HG02610 (cell line): ENCODE measurements at regions not wholly inside any gene's neighbourhood (a gene's known extent, or its start where the extent isn't known, plus 50 kb on each side); places are given as distances from the start of the nearest gene placed in this dataset.

Experiments used
- ATAC-seq: cut with Tn5 transposase; IDR thresholded peaks from one replicate; pipeline ENCODE4 v1.9.1; 2021; ENCODE audit warnings: mild to moderate bottlenecking, moderate library complexity; ENCODE audit not compliant: unreplicated experiment

DNA sequence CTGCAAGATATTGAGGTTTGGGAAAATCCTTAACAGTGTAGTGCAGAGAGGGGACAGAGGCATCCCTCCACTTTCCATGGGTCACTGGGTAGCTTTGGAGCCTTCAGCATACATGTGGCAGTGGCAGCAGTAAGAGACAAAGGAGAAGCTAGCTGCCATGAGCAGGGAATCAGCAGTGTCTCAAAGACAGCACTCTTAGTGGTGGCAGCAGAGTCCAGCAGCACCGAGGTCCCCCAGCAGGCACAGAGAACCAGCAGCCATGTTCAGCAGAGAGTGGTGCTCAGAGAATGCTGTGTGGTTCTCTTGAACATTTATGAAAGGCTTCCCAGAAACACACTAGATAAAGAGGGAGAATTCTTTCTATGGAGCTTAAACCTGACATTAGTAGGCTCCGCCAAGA is 308.5 kb downstream of the CENPC start:
- ATAC-seq, result no peak

DNA sequence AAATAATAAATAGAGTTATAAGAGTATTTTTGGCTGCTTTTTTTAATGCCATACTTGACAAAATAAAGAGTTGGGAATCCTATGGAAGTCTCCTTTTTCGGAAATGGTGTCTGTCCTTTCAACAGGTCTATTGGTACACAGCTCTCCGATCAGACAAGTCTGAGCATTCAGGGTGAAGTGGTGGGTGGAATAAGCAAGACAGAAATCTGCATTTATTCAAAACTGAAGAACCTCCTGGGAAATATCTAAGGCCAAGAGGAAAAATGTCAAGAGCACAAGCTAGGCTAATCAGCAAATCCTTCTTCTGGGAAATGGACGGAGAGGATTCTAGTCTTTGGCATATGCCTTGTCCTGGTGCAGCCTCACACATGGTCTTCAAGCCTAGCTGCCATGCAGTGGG is 309.0 kb downstream of the CENPC start:
- no peak for ATAC-seq

DNA sequence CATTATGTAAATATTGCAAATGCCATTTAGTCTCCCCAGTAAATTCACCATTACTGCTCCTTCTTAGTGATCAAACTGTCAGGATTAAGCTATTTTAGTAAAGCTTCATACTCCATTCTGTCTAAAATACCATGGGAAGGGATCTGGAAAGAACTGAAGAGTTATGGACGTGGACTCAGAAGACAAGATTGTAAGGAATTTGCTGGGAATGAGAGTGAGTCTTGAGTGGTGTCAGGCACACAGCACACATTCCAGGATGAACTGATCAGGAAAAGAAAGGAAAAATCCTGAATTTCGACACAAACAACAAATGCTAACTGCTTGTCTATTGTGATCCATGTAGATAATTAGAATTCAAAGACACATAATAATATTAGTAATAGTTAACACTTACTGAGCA is 311.0 kb downstream of the CENPC start:
- ATAC-seq, result no peak

DNA sequence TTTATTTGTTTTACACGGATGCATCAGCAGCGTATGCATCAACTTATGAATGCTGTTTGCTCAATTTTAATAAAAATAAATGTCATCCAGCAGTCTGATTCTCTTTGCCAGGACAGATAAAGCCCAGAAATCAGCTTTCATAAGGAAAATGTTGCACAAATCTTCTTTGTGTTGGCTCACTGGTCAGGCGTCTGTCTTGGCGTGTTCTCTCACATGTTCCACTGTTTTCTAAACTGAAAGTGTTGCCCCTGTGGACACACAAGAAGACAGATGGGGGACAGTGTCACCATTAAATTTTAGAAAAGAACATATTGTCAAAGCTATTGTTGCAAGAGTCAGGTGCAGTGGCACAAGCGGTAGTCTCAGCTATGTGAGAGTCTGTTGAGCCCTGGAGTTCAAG is 316.2 kb downstream of the CENPC start:
- ATAC-seq, result no peak

DNA sequence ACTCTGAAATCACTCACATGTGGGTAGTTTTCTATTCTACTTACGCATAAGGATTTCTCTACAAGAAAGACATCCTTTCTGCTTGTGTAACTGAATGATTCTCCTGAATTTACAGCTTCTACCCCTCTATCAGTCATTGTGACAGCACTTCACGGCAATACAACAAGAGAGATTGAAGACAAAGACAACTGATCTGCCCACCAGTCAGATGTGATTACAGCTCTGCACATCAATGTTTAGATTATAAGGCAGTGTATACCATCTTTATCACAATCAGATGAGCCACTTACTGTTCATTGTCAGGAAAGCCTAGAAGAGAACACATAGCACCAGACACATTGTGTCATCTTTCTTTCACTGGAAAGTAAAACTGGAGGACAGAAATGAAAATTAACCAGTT is 324.4 kb downstream of the CENPC start:
- ATAC-seq, result no peak

DNA sequence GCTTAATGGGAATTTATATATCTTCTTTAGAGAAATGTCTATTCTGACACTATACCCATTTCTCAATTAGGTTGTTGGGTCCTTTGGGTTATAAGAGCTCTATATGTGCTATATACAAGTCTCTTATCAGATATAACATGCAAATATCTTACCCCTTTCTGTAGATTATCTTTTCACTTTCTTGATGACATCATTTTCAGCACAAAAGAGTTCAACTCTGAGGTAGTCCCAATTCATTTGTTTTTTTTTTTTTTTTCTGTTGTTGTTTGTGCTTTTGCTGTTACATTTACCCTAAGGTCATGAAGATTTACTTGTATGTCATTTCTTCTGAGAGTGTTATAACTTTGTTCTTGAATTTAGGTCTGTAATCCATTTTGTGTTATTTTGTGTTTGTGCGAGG is 326.4 kb downstream of the CENPC start:
- no peak for ATAC-seq

DNA sequence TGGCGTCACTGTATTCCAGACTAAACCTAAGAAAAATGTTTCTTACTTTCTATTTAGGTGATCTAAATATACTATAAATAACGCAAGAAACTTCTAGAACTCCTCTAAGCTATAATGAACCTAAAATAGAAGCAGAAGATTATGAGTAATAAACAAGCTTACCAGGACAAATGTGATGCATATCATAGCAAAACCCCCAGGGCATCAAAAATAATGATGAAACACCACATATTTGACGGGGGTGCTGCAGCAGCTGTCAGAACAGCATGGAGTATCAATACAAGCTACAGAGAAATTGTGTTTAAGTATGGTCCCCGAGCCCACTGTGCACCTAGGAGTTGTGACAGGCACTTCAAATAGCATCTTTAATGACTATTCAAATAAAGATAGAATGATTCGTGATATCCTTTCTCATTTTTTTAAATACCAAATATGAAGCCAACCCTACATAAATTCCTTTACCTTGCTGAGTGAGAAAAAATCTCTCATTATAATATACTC is 337.3 kb downstream of the CENPC start:
- ATAC-seq, result no peak

DNA sequence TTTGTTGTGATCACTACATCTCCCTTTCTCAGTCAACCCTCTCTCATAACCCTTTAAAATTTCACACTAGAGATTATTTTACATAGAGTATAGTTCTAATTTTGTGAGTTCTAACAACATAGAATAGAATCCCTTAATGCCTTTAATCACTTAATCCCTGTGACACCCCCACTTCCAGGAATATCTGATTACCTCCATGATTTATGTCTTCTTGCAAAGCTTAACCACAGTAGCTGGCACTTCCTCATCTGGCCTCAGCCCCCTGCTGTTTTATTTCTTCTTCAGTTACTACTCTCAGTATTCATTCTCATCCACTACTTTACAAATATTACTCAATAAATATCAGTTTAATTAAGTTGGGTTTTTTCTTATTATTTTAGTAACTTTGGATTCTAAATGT is 340.9 kb downstream of the CENPC start:
- no peak for ATAC-seq

DNA sequence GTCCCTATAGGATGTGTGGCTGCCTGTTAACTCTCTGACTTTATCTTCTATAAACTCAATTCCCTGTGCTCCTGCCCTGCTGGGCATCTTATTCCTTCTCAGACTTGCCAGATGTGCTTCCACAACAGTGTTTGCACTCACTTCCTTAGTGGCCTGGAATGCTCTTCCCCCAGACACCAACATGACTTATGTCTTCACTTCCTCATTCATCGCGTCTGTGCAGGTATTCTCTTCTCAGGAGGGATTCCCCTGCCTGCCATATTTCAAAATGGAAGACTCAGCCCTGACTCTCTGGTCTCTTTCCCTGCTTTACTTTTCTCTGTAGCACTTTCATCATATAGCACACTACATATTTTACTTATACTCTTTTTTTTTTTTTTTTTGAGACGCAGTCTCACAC is 344.0 kb downstream of the CENPC start:
- ATAC-seq, result peak; percentile 40

DNA sequence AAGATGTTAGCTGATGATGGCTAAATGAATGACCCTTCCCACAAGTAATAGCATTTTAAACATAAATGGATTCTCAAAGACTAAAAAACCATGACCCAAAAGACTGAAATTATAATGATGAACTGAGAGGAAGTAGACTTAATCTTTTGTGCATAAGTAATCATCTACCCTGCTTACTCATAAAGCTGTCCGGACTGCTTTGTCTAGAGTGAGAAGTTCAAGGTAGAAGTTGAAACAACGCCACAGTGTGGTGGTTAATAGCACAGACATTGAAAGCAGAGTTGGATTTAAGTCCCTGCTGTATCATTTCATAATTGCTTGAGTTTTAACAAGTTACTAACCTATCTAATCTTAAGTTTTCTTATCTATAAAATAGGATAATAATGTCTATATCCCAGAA is 346.6 kb downstream of the CENPC start:
- no peak for ATAC-seq

DNA sequence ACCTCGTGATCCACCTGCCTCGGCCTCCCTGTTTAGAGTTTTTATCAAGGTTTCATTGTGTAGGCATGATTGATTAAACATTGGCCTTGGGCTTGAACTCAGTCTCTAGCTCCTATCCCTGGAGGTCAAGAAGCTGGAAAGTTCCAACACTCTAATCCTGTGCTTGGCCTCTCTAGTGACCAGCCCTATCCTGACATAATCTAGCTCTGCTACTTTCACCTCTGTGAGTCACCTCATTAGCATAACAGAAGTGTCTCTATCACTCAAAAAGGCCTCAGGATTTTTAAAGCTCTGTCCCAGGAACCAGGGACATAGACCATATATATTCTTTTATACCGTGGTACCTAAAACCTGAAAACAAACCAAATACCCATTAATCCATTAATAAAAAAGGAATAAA is 377.5 kb downstream of the CENPC start:
- ATAC-seq, result no peak

DNA sequence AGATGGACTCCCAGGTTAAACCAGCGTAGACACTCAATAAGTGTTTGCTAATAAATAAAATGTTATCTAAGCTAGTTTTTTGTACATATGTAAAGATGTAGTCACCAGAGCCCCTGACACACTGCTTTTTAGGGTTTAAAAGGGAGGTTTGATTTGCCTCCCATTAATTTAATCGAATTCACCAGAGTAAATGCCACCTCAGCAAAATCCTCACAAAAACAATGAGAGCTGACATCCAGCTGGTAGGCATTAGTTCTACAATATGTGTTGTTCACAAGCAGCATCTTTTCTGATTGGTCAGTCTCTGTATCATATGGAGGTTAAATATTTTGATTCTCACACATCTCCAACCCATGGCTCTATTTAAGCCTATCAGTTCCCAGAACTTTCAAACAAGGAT is 382.6 kb downstream of the CENPC start:
- no peak for ATAC-seq

DNA sequence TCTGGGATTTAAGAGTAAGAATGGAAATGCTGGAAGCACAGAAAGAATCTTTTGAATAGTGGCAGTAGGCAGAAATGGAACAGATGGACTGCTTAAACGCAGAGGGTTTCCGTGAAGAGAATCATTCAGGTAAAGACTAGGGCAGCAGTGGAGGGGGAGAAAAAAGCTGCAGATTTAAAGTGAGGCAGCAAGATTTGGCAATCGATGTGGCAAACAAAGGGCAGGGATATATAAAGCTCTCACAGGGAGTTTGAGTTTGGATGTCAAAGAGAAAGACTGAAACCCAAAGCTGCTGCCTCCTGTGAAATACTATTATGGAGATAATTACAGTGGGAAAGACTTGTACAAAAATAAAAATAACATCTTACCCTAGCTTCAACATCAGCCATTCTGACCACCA is 384.0 kb downstream of the CENPC start:
- no peak for ATAC-seq

DNA sequence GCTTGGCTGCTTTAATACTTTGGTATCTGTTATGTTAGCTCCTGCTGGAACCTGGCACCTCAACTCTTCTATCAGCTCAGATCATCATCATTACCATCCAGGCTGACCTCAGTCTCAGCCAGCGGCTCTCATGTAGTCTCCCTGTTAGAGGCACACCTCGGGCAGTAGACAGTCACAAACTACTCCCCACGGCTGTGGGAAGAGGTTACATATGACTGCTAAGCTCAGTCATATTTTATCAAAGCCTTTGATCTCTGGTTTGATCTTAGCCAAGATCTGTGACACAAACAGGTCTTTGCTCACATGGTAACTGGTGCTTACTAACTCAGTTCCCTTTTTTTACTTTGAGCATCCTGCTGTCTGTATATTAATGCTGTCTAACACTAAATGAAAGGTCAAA is 384.9 kb downstream of the CENPC start:
- ATAC-seq, result no peak

DNA sequence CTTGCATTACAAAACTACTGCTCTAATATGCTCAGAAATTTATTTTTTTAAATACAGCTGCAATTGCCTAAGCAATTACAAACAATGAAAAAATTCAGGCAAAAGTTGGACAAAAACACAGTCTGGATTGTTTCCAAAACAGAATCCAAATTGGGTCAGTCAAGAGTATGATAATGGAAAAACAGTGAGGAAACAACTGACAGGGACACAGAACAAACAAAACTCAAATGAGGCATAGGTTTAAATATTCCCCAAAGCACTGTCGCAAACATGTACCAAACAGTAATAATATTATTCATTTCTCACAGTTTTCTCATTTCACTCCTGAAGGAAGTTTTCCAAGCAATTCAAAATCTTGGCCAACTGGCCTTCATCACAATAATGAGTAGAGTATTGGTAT is 386.6 kb downstream of the CENPC start:
- no peak for ATAC-seq

DNA sequence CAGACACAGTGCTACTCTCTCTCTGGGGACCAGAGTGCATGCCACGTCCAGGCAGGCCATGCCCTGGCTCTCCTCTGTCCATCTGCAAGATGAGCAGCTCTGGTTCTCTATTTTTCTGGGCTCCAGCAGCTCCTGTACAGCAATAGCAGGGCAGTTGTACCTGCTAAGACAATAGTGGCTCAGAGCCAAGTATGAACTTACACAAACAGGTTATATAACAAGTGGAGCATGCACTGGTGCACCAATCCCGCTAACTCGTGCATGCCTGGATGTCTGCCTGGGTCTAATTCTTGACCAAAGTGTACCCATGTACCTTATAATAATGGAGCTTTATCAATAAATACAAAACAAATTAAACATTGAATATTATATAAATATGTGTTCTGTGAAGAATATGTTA is 392.3 kb downstream of the CENPC start:
- ATAC-seq, result no peak

DNA sequence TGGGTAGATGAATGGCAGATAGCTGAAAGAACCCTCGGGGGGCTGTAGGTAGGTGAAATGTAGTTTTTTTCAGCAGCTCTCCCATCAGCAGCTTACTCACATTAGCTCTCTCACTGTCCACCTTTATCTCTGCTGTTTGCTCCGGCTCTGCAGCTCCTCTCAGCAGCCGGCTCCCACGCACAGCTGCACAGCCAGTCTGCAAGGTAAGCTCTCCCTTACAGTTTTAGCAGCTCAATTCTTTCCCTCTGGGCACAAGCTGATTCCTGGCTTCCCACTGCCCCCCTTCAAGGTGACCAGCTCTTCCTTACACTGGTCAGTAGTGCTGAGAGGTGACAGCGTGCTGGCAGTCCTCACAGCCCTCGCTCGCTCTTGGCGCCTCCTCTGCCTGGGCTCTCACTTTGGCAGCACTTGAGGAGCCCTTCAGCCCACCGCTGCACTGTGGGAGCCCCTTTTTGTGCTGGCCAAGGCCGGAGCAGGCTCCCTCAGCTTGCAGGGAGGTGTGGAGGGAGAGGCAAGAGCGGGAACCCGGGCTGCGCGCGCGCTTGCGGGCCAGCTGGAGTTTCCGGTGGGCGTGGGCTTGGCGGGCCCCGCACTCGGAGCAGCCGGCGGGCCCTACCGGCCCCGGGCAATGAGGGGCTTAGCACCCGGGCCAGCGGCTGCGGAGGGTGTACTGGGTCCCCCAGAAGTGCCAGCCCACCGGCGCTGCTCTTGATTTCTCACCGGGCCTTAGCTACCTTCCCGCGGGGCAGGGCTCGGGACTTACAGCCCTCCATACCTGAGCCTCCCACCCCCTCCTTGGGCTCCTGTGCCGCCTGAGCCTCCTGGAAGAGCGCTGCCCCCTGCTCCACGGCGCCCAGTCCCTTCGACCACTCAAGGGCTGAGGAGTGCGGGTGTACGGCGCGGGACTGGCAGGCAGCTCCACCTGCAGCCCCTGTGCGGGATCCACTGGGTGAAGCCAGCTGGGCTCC is 393.6 kb downstream of the CENPC start:
- no peak for ATAC-seq

DNA sequence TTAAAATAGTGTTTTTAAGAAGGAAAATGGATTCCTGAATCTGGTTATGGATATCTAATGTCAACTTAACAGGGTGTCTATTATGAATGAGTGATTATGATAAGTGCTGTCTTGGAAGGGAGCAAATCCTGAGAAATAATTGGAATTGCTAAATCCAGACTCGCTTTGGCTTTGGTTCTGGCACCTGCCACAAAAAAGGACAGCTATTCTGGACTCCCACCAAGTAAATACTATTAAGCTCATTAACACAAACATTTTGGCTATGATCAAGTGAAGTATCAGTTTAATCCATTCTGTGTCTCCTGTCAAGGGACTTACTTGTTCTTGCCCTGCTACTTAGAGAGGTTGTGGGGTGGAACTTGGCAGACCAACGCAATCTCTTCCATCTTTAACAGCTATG is 403.7 kb downstream of the CENPC start:
- ATAC-seq, result no peak

DNA sequence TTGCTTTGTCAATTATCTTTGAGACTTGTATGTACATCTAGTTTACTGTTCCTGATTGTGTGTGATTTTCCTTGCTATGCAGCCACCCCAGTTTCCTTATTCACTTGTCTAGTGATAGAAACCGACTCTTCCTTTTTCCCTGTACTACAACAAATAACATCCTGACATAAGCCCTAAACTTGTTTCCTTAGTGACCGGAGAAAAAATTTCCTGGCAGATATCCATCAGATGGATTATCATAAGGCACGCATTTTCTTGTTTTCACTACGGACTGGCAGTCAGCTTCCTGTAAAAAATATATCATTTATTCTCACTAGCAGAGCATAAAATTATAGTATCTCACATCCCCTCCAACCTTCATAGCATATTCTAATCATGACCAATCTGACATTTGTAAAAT is 410.7 kb downstream of the CENPC start:
- no peak for ATAC-seq

DNA sequence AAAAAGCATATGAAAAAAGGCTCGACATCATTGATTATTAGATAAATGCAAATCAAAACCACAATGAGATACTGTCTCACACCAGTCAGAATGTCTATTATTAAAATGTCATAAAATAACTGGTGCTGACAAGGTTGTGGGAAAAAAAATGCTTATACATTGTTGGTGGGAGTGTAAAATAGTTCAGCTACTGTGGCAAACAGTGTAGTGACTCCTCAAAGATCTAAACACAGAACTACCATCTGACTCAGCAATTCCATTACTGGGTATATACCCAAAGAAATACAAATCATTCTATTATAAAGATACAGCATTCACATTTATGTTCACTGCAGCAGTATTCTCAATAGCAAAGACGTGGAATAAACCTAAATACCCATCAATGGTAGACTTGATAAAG is 412.1 kb downstream of the CENPC start:
- no peak for ATAC-seq

DNA sequence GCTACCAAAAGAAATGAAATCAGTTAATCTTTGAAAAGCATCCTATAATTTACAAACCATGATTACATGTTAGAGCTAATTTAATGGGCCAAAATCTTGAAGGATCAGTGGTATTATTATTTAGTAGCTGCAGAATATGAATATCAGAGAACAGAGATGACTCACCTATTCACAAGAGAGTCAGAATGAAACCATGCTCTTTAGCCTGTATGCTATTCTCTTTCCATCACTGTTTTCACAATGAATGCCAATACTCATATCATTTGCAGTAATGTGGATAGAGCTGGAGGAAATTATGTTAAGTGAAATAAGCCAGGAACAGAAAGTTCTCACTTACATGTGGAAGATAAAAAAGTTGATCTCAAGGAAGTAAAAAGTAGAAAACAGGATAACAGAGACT is 414.1 kb downstream of the CENPC start:
- ATAC-seq, result peak; percentile 100

DNA sequence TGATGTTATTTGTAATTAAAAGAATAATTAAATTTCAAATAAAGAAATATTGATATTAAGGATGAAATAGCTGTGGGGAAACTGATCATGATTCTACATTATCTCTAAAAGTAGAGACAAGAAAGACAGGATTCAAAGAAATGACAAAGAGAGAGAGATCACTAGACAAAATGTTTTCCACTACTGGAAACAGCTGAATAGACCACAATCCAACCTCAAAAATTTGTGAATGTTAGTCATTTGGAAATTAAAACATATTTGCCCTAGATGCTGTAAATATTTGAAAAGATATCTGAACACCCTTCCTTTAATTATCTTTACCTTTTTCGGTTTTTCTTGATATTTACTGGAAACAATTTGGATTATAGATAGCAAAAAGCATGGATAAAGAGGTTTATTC is 414.9 kb downstream of the CENPC start:
- ATAC-seq, result no peak

DNA sequence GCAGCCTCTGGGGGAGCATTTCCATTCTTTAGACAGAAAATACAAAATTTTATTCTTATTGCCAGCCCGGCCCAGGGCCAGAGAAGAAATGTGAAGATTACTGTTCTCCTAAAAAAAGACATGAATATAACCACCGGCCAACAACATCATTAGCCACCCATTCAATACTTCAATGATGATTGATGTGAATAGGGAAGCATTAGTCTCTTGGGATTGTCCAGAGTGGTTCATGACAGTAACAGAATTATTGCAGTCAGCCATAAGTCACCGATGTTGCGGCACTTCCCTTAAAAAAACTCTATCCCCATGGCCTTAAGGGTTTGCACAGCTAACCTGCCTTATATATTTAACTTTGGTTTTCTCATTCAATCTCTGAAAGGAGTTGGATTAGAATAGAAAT is 418.7 kb downstream of the CENPC start:
- no peak for ATAC-seq
